ENCODE measurements at regions not wholly inside any gene's neighbourhood (a gene's known extent, or its start where the extent isn't known, plus 50 kb on each side); places are given as distances from the start of the nearest gene placed in this dataset.

- no peaks in the 10 kb centered on the region for H3K27me3 ChIP-seq
- intact Hi-C loops (cut with DNase I; ENCODE audit: low total_unique reads) (no loop called here), in situ Hi-C loops (cut with MboI; ENCODE audit: low pct_ligation_motif_present in 1 of 4, low pct_unique_long_range_greater_than_20kb in 1 of 4, low sequenced_read_pairs in 3 of 4) (no loop called here)
- DNase-seq = no peak
- no peaks in the 10 kb centered on the region for H3K9me3 ChIP-seq
- H3K36me3 ChIP-seq = no peaks in the 10 kb centered on the region
- H3K4me3 ChIP-seq = no peak overlapping the region
- no peak overlapping the region for H3K27ac ChIP-seq
- no peak for TF ChIP-seq EP300 (IDR thresholded peaks at IDR 0.05; ENCODE audit: low read depth)
- no peak for TF ChIP-seq POLR2A (IDR thresholded peaks at IDR 0.05)
- no peak for TF ChIP-seq POLR2AphosphoS5 (IDR thresholded peaks at IDR 0.05)
- TF ChIP-seq, protein P1, sequence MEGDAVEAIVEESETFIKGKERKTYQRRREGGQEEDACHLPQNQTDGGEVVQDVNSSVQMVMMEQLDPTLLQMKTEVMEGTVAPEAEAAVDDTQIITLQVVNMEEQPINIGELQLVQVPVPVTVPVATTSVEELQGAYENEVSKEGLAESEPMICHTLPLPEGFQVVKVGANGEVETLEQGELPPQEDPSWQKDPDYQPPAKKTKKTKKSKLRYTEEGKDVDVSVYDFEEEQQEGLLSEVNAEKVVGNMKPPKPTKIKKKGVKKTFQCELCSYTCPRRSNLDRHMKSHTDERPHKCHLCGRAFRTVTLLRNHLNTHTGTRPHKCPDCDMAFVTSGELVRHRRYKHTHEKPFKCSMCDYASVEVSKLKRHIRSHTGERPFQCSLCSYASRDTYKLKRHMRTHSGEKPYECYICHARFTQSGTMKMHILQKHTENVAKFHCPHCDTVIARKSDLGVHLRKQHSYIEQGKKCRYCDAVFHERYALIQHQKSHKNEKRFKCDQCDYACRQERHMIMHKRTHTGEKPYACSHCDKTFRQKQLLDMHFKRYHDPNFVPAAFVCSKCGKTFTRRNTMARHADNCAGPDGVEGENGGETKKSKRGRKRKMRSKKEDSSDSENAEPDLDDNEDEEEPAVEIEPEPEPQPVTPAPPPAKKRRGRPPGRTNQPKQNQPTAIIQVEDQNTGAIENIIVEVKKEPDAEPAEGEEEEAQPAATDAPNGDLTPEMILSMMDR (IDR thresholded peaks at IDR 0.05) = no peak
- no peaks in the 10 kb centered on the region for H3K4me1 ChIP-seq
- 90% methylated on average over 11 of the region's 11 CpGs; no CpG with 5 or more reads in 1 of the 2 donors for WGBS, 2 donors (ENCODE audit: low coverage in 1 of 2)
Measured at GRCh38 chr10:131010965-131011575, 300.5 kb downstream of the TCERG1L start.

DNA sequence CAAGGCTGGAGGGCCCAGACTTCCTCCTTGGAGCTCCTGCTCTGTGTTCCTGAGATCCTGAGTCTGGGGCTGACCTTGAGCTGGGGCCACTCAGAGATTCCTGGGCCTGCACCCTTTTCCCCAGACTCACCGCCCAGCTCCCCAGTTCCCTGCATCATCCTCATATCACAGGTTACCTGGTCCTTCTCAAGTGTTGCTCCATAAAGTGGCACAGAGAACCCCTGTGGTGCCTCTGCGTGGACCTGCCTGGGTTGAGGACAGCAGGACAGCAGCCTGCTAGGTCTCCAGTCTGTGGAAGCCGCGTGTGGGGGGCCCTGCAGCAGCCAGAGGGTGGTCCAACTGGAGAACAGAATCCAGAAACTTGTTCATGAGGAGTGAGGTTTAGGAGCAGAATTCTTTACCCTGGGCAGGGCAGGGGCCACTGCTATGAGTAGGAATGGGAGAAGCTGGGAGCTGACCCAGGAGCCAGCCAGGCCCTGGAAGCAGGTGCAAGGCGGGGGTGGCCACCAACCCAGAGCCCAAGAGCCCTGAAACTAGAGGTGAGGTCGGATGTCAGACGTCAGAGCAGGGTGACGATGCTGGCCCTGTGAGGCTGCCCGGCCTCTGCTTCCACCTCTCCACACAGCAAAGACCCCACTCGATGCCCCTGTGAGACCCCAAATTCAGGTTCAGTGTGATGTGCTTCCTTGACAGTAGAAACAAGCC lies 299.4 kb downstream of the TCERG1L start:
- H3K4me3 ChIP-seq = no peak overlapping the region
- intact Hi-C loops (cut with DNase I; ENCODE audit: low total_unique reads) = no loop called here
- in situ Hi-C loops (cut with MboI; ENCODE audit: low pct_ligation_motif_present in 1 of 4, low pct_unique_long_range_greater_than_20kb in 1 of 4, low sequenced_read_pairs in 3 of 4) = no loop called here
- WGBS, 2 donors (ENCODE audit: low coverage in 1 of 2) = 67 to 78% methylated on average over 5 to 10 of the region's 10 CpGs
- H3K4me1 ChIP-seq = no peaks in the 10 kb centered on the region
- no peak overlapping the region for H3K27ac ChIP-seq
- no peaks in the 10 kb centered on the region for H3K36me3 ChIP-seq
- H3K9me3 ChIP-seq = no peaks in the 10 kb centered on the region
- no peak for DNase-seq
- TF ChIP-seq POLR2AphosphoS5 (IDR thresholded peaks at IDR 0.05) (no peak), POLR2A (IDR thresholded peaks at IDR 0.05) (no peak), EP300 (IDR thresholded peaks at IDR 0.05; ENCODE audit: low read depth) (no peak)
- TF ChIP-seq, protein P1 (IDR thresholded peaks at IDR 0.05) = no peak
- no peaks in the 10 kb centered on the region for H3K27me3 ChIP-seq

GRCh38 chr10:131012641-131012985 lies 298.9 kb downstream of the TCERG1L start:
- Histone ChIP-seq H3K36me3 (no peaks in the 10 kb centered on the region), H3K4me1 (no peaks in the 10 kb centered on the region), H3K27me3 (no peaks in the 10 kb centered on the region), H3K27ac (no peak overlapping the region), H3K4me3 (no peak overlapping the region), H3K9me3 (no peaks in the 10 kb centered on the region)
- no peak for DNase-seq
- WGBS, 2 donors (ENCODE audit: low coverage in 1 of 2) = 40 to 56% methylated on average over 2 to 5 of the region's 5 CpGs
- in situ Hi-C loops (cut with MboI; ENCODE audit: low pct_ligation_motif_present in 1 of 4, low pct_unique_long_range_greater_than_20kb in 1 of 4, low sequenced_read_pairs in 3 of 4) = no loop called here
- TF ChIP-seq POLR2AphosphoS5 (IDR thresholded peaks at IDR 0.05) (no peak), POLR2A (IDR thresholded peaks at IDR 0.05) (no peak), EP300 (IDR thresholded peaks at IDR 0.05; ENCODE audit: low read depth) (no peak)
- TF ChIP-seq, protein P1 (IDR thresholded peaks at IDR 0.05) = no peak
- intact Hi-C loops (cut with DNase I; ENCODE audit: low total_unique reads) = no loop called here

DNA sequence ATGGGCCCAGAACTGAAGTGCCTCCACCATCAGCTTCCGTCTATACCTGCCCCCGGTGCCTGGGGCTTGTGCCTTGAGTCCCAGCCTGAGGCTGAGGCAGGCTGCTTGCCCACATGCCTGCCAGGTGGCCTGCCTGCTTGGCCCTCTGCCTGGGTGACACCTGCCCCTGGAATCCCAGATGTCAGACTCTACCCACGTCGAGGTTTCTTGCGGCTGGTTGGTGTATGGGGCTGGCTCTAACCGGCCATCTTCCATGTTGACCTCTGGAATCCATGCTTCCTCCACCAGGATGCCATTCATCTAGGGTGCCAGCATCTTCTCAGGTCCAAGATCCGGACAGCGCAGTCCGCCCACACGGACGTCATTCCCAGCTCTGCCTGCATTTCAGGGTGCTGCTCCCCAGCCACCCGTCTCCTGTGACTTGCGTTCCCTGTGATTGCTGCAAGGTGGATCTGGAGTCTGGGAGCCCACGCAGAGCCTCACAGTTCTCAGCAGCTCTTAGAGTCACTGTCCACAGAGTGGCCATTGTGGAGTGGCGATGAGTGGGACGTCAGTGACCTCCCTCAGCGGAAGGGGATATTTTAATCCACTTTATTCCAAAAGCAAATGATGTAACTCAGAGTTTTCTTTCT lies 298.1 kb downstream of the TCERG1L start:
- TF ChIP-seq POLR2AphosphoS5 (IDR thresholded peaks at IDR 0.05) = no peak
- TF ChIP-seq, protein P1 (IDR thresholded peaks at IDR 0.05) = no peak
- no peak for TF ChIP-seq POLR2A (IDR thresholded peaks at IDR 0.05)
- TF ChIP-seq EP300 (IDR thresholded peaks at IDR 0.05; ENCODE audit: low read depth) = no peak
- Histone ChIP-seq H3K4me1 (no peaks in the 10 kb centered on the region), H3K36me3 (no peaks in the 10 kb centered on the region), H3K27ac (no peak overlapping the region), H3K9me3 (no peaks in the 10 kb centered on the region), H3K4me3 (no peak overlapping the region), H3K27me3 (no peaks in the 10 kb centered on the region)
- DNase-seq = no peak
- intact Hi-C loops (cut with DNase I; ENCODE audit: low total_unique reads) = no loop called here
- in situ Hi-C loops (cut with MboI; ENCODE audit: low pct_ligation_motif_present in 1 of 4, low pct_unique_long_range_greater_than_20kb in 1 of 4, low sequenced_read_pairs in 3 of 4) = no loop called here
- WGBS, 2 donors (ENCODE audit: low coverage in 1 of 2) = 95 to 100% methylated on average over 1 to 17 of the region's 17 CpGs
